GM18498 (cell line): ENCODE measurements at regions not wholly inside any gene's neighbourhood (a gene's known extent, or its start where the extent isn't known, plus 50 kb on each side); places are given as distances from the start of the nearest gene placed in this dataset.
"Not testable (repeated sequence)": the region's sequence is repeated elsewhere in the genome, so short reads cannot be mapped to it uniquely, and the experiment has no call there.

ENCODE experiments used
- ATAC-seq: cut with Tn5 transposase; IDR thresholded peaks from one replicate; pipeline ENCODE4 v1.9.1; 2021; ENCODE audit warnings: mild to moderate bottlenecking, moderate library complexity; ENCODE audit not compliant: unreplicated experiment

DNA sequence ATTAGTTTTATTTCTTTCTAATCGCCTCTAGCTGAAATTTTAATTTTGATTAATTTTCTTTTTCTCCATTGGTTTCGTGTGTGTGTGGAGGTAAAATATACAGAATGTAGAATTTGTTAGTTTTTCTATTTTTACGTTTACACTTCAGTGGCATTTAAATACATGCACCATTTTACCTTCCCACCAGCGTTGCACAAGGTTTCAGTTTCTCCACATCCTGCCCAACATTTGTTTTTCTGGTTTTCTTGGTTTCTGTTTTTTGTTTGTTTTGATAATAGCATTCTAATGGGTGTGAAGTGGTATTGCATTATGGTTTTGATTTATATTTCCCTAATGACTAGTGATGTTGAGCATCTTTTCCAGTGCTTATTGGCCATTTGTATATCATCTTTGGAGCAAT is 871.4 kb upstream of the DEFB115 start:
- ATAC-seq = not testable (repeated sequence)

DNA sequence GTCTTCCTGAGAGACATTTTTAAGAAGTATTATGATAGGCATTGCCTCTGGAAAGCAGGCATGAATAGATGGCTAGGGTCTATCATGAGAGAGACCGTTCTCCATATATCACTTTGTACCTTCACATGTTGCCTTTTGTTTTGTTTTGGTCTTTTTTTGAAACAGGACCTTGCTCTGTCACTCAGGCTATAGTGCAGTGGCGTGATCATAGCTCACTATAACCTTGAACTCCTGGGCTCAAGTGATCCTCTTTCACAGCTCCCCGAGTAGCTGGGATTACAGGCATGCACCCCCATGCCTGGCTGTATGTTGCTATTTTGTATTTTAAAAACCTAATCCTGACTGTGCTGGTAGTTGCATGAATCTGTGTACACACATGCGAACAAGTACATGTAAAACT is 869.6 kb upstream of the DEFB115 start:
- not testable (repeated sequence) for ATAC-seq

DNA sequence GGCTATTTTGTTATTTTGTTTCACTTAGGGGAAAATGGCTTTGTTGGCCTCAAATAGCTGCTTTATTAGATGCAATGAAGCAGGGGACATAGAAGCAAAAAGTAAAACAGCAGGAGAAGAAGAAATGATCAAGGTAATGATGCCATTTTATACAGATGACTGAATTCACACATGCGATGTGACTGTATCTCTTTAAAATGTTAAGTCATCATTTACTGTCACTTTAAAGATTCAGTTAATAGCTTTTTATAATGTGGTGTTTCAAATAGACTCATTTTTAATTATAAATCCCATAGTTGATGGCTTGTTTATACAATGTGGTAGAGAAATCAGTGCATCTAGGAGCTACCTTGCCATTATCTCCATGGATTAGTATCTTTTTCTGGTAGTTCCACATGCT is 863.9 kb upstream of the DEFB115 start:
- ATAC-seq = not testable (repeated sequence)

DNA sequence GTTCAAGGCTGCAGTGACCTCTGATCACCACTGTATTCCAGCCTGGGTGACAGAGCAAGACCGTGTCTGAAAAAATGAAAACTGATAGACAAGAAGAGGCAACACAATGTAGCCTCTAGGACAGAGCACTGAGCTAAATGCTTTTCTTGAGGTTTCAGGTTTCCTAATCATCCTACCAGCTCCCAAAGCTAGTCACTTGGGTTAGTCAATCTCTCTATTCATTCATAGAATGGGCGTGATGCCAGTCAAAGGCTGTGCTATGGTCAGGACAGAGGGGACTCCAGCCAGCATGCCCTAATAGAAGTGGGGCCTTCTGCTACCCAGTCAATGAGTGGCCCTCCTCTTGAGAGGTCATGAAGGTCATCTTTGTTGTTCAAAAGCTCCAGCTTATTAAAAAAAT is 860.4 kb upstream of the DEFB115 start:
- not testable (repeated sequence) for ATAC-seq

DNA sequence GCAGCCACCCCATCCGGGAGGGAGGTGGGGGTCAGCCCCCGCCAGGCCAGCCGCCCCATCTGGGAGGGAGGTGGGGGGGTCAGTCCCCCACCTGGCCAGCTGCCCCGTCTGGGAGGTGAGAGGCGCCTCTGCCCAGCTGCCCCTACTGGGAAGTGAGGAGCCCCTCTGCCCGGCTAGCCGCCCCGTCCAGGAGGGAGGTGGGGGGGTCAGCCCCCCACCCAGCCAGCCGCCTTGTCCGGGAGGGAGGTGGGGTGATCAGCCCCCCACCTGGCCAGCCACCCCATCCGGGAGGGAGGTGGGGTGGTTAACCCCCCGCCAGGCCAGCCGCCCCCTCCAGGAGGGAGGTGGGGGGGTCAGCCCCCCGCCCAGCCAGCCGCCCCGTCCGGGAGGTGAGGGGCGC is 852.4 kb upstream of the DEFB115 start:
- not testable (repeated sequence) for ATAC-seq

DNA sequence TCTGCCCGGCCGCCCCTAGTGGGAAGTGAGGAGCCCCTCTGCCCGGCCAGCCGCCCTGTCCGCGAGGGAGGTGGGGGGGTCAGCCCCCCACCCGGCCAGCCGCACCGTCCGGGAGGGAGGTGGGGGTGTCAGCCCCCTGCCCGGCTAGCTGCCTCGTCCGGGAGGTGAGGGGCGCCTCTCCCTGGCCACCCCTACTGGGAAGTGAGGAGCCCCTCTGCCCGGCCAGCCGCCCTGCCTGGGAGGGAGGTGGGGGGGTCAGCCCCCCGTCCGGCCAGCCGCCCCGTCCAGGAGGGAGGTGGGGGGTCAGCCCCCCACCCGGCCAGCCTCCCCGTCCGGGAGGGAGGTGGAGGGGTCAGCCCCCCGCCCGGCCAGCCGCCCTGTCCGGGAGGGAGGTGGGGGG is 851.9 kb upstream of the DEFB115 start:
- not testable (repeated sequence) for ATAC-seq

DNA sequence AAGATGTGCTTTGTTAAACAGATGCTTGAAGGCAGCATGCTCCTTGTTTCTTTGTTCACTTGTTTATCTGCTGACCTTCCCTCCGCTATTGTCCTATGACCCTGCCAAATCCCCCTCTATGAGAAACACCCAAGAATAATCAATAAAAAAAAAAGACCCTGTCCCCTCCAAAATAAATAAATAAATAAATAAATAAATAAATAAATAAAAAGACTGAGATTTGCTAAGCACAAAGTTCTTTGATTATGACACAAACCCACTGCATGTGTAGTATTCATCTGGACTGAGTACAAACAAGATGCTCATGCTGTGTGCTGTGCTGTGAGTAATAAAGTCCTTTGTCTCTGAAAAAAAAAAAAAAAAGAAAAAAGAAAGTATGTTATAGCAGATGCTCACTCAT is 851.1 kb upstream of the DEFB115 start:
- ATAC-seq = not testable (repeated sequence)

DNA sequence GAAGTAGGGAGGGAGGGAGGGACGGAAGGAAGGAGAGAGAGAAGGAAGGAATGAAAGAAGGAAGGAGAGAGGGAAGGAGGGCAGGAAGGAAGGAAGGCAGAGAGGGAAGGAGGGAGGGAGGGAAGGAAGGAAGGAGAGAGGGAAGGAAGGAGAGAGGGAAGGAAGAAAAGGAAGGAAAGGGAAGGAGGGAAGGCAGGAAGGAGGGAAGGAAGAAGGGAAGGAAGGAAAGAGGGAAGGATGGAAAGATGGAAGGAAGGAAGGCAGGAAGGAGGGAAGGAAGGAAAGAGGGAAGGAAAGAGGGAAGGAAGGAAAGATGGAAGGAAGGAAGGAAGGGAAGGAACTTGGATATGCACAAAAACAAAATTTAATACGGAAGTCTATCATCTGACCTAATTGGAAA is 844.5 kb upstream of the DEFB115 start:
- no peak for ATAC-seq

DNA sequence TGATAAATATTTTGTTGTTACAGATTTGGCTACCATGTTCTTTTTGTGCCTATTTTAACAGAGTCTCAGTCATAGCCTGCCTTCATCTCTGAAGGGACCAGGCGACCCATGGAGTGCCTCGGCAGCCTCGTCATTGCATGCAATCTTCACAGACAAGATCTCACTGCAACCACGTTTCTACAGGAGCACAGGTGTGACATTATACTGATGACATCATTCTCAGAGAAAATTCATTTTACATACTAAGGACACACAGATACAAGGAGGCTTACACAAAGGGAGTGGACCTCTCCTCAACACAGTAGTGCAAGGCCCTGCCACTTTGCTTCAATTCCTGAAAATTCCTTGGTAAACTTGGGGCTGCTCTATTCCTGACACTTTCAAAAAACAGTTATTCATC is 840.1 kb upstream of the DEFB115 start:
- ATAC-seq = not testable (repeated sequence)

DNA sequence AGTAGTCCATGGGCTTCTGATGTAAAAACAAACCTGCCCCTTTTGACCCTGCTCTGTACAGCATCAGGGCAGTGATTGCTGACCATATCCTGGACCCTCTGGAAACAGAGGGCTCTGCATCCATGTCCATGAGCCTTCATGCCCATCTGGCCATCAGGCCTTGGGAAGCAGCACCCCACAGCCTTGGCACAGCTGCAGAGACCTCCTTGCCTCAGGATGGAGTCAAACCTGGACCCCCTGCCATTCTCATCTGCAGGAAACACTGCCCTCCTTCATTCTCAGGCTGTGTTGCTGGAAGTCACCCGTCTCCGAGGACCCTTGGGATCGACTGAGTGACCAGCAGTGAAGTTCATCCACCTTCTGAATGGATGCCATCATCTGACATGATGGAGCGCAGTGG is 839.1 kb upstream of the DEFB115 start:
- not testable (repeated sequence) for ATAC-seq

DNA sequence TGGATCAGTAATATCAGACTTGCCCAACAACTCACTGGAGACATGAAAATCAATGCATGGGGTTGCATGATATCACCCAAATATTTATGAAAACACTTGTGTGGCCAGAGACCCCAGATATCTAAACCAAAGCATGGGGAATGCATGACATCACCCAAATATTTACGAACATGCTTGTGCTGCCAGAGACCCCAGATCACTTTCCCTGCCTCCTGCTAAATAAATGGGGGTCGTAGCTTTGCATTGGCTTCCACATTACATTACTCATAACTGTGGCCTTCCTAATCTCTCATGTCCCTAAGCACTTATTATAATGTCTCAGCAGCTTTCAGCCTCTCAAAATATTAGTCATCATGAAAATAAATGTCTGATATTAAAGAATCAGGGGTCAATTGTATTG is 838.0 kb upstream of the DEFB115 start:
- ATAC-seq = no peak

DNA sequence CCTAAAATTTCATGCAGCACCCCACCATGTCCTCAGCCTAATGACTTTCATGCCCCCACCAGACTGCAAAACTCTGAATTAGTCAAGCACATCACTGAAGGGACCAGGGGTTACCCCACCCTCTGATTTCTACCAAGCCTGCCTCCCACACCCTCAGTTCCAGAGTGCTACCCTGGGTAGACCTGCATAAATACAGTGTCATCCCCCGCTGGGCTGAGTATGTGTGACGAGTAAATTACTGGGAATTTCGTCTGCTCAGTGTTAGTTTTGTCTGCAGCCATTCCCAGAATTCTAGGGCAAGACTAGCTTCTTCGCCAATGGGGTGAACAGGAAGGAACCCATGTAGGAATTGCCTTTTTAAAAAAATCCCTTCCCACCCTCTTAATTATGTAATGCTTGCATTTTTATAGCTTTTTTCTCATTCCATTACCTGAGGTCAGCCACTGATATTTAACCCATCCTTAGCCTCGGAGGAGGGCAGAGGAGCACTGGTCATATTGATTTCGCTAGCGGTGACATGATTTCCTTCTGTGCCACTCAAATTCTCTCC is 837.5 kb upstream of the DEFB115 start:
- not testable (repeated sequence) for ATAC-seq
